ENCODE measurements at regions not wholly inside any gene's neighbourhood (a gene's known extent, or its start where the extent isn't known, plus 50 kb on each side); places are given as distances from the start of the nearest gene placed in this dataset.
"Not testable (repeated sequence)": the region's sequence is repeated elsewhere in the genome, so short reads cannot be mapped to it uniquely, and the experiment has no call there.

DNA sequence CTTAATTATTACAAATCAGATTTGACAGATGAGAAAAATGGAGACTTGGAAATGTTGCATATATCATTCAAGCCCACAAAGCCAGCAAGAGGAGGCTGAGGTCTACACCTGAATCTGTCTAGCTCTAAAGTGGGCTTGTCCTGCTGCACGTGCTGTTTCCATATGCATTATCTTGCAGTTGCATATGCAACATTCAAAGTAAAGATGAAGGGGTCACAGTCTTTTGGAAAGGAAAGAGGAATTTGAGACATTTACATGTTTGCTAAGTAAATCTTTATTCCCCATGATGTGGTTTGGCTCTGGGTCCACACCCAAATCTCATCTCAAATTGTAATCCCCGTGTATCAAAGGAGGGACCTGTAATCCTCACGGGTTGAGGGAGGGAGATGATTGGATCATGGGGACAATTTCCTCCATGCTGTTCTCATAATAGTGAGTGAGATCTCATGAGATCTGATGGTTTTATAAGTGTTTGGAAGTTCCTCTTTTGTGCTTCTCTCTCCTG lies 98.3 kb downstream of the BACH1 start:
- DNase-seq (ENCODE audit: low read depth): no peak

- no peak for DNase-seq (ENCODE audit: low read depth)
Observed at GRCh38 chr21:29403301-29403700, 104.6 kb downstream of the BACH1 start.

DNA sequence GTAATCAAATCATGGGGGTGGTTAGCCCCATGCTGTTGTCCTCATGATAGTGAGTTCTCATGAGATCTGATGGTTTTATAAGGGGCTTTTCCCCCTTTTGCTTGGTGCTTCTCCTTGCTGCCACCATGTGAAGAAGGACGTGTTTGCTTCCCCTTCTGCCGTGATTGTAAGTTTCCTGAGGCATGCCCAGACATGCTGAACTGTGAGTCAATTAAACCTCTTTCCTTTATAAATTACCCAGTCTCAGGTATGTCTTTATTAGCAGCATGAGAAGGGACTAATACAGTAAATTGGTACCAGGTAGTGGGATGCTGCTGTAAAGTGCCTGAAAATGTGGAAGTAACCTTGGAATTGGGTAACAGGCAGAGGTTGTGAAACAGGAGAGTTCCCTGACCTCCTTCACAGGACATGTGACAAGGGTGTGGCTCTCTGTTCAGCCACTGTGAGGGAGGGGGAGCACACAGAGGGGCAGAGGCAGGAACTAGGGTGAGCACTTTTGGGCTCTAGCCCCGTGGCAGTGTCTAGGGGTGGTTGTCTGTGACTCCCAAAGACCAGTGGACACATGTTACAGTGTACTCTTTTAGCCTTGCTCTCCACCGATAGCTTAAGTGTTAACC lies 105.3 kb downstream of the BACH1 start:
- DNase-seq (ENCODE audit: low read depth): no peak

- no peak for DNase-seq (ENCODE audit: low read depth)
Observed at GRCh38 chr21:29405503-29406122, 106.9 kb downstream of the BACH1 start.

DNA sequence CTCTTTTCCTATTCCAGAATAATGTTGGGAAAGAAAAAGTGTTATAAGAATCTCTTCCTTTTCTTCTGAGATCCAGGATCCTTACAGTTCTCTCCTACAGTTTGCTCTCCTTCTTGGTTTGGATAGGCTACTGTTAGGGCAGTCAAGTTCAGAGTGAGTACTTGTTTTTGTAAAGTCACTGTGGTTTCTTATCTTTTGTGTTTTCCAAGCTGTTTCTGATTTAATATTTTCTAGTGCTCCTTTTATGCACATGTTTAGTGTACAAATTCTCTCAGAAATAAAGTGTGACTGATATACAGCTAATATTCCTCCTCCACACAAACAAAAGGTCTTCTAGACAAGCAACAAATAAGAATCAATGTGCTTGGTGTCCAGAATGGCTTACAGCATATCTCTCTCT lies 107.7 kb downstream of the BACH1 start:
- DNase-seq (ENCODE audit: low read depth): no peak

- DNase-seq (ENCODE audit: low read depth): no peak
Observed at GRCh38 chr21:29407571-29407970, 108.8 kb downstream of the BACH1 start.

- DNase-seq (ENCODE audit: low read depth): no peak
Observed at GRCh38 chr21:29413683-29414082, 115.0 kb downstream of the BACH1 start.

GRCh38 chr21:29416268-29416667 lies 117.5 kb downstream of the BACH1 start:
- DNase-seq (ENCODE audit: low read depth): no peak

DNA sequence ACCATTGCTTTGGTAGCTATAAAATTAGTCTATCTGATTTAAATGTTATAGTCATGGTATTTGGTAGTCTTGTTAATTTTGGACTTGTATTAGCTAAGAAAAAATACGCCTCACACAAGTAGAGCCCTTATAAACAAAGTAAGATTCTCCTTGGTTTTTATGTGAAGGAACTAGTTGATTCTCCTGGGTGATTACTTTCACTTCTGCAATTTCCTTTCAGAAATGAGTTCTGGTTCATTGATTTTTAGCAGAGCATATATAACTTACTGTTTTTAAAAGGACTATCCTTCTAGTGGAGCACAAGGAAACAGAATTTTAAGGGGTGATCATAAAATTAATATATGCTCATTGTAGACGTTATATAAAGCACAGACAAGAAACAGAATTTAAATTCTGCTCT lies 120.1 kb downstream of the BACH1 start:
- no peak for DNase-seq (ENCODE audit: low read depth)

DNA sequence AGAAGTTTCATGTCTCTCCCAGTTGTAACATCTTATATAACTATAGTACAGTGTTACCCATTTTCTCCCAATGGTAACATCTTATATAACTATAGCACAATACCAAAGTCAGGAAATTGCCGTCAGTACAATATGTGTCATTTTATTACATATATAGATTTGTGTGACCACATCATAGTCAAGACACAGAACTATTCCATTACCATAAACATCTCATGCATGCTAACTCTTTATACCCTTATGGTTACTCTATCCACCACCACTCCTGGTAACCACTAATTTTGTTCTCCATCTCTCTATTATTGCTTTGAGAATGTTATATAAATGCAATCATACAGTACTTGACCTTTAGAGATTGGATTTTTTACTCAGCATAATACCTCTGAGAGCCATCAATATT lies 120.7 kb downstream of the BACH1 start:
- DNase-seq (ENCODE audit: low read depth): no peak

DNA sequence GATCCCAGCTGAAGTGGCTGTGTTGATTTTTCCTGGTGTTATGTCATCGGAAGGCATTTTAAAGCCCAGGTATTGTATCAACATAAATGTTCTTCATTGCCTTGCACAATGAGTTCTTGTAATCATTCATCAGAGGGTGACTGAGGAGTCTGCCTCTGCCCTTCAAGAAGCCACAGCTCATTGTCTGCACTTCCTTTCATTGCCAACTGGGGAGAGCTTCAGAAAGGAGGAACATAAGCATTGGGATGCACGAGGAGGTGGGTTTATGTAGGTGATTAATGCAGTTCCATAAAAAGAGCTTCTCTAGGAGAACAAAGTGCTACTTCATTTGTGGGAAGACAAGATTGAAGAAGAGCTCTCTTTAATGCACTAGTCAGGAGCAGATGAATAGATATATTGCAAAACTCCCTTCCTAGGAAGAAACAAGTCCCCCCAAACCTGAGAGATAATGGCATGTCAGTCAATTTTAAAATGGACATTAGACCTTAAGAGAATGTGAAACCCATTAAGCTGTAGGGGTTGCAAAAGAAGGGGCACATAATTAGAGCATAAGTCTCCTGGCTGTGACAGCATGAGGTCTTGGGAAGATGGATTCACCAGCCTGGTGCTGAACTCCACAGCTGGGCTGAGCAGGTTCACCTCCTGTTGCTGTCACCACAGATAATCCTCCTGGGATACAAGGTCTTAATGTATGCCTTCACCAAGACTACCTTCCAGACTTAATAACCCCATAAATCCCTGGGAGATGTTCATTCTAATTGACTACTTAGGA lies 124.6 kb downstream of the BACH1 start:
- DNase-seq (ENCODE audit: low read depth): no peak

- no peak for DNase-seq (ENCODE audit: low read depth)
Observed at GRCh38 chr21:29424728-29425127, 126.0 kb downstream of the BACH1 start.

DNA sequence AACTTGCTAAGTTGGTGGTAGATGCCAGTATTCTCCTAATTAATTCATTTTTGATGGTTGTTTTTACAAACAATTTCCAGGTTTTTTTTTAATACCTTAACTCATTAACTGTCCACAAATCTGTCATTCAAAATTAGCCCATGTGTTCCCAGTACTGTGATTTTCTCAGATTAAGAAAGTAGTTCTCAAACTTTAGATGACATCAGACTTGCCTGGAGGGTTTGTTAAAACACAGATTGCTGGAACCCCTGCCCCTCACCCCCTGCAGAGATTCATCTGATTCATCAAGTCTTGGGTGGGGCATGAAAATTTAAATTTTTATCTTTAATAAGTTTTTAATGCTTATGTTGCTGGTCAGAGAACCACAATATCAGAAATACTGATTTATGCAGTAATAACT lies 130.5 kb downstream of the BACH1 start:
- no peak for DNase-seq (ENCODE audit: low read depth)

GRCh38 chr21:29430030-29430429 lies 131.3 kb downstream of the BACH1 start:
- no peak for DNase-seq (ENCODE audit: low read depth)

DNA sequence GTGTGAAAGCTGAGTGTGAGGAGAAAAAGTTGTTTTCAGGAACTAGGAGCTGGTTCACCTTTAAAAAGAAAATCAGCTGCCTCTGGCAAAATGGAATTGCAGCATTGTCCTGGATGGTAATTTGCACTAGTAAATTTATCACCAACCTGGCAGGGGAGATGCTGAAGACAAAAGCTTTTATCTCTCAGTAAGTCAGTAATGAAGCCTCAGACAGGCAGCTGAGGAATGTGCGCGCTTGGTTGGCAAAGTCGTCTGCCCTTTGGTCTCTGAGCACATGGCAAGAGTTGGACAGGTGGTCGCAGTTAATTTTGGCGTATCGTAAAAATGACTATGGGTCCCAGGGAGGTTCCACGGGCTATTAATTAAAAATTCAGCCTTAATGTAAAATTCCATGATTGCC lies 131.9 kb downstream of the BACH1 start:
- no peak for DNase-seq (ENCODE audit: low read depth)

DNA sequence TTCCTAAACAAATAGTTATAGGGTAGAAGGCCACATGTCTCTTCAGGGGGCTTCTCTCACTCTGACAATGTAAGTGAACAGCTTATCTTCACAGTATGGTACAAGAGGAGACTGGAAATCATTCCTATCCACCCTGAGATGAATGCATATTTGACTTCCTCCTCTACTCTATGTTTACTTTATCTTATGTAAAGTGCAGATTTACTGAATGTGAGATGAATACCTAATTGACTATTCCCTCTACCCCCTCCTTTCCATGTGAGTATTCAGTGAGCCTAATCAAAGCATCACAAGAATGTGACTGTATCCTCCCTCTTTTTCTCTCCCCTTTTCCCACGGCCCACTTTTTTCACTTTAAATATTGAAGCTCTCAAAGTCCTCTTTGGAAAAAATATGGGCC lies 132.5 kb downstream of the BACH1 start:
- DNase-seq (ENCODE audit: low read depth): no peak

DNA sequence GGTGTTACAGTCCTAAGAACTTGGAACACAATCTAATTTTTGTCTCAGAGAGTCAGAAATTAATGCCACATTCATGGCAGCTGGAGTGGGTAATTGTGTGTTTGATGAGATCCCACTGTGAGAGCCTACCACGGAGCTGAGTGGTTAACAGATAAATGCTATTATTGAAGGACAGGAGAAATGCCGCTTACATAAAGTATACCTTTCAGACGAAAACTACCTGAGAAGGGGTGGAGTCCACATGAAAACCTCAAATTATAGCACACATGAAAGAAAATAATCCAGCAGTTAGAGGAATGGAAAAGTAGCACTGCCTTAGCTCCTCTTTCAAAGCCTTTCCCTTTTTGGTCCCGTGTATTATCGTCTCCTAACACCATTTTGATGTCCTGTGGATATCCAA lies 133.0 kb downstream of the BACH1 start:
- no peak for DNase-seq (ENCODE audit: low read depth)

GRCh38 chr21:29433366-29434059 lies 134.8 kb downstream of the BACH1 start:
- no peak for DNase-seq (ENCODE audit: low read depth)

GRCh38 chr21:29434081-29434480 lies 135.4 kb downstream of the BACH1 start:
- no peak for DNase-seq (ENCODE audit: low read depth)

- not testable (repeated sequence) for DNase-seq (ENCODE audit: low read depth)
Observed at GRCh38 chr21:29434982-29435381, 136.3 kb downstream of the BACH1 start.

DNA sequence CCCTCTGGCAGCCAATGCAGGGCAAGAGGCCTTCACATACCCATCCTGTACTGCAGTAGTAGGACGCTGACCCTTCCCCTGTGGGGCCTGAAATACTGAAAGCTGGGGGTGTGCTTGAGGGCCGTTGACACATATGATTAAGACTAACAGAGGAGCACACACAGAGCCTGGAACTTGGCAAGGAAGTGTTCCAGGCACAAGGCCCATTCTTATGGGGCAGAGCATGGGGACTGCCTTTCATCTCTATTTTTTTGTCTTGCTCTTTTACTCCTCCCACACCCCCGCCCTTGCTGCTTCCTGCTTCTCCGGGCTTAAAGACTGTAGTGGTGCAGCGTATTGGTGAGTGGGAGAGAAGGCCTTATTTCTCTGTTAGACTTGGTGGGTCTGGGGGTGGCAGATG lies 137.4 kb downstream of the BACH1 start:
- DNase-seq (ENCODE audit: low read depth): no peak

DNA sequence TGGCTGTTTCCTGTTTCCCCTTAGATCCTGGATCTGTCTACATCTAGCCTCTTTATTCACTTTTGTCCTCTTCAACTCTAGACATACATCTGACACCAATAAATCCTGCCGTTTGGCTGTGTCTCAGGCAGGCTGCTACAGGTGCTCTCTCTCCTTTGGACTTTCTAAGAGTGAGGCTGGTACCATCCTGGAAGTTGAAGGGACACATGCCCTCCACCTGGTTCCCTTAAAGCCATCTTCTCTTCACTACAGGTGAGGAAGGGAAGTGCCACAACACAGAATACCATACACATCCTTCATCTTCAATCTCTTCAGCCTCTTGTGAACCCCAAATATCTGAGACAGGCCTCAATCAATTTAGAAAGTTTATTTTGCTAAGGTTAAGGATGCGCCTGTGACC lies 137.9 kb downstream of the BACH1 start:
- no peak for DNase-seq (ENCODE audit: low read depth)

Measured in RPMI7951 (cell line).